H9 (cell line): ENCODE measurements at regions not wholly inside any gene's neighbourhood (a gene's known extent, or its start where the extent isn't known, plus 50 kb on each side); places are given as distances from the start of the nearest gene placed in this dataset.

Source experiments
- DNase-seq: peaks from one replicate; pipeline ENCODE4 v3.0.0-alpha.2; 2017
- H2AFZ ChIP-seq: one replicate; pipeline ENCODE4 v1.6.1; 2013; ENCODE audit warnings: mild to moderate bottlenecking, low read length, control low read depth, moderate library complexity
- H2AK5ac ChIP-seq: 2 replicates; pipeline ENCODE4 v1.6.1; 2013; ENCODE audit warnings: low read length, control low read depth, mixed read lengths; ENCODE audit not compliant: insufficient read length
- H2BK120ac ChIP-seq: one replicate; pipeline ENCODE4 v1.6.1; 2013; ENCODE audit warnings: low read depth, mild to moderate bottlenecking, low read length, control low read depth, inconsistent platforms; ENCODE audit not compliant: poor library complexity, severe bottlenecking
- H2BK12ac ChIP-seq: 2 replicates; pipeline ENCODE4 v1.6.1; 2013; ENCODE audit warnings: low read length, control low read depth, mixed read lengths, low read depth; ENCODE audit not compliant: insufficient read length
- H2BK15ac ChIP-seq: 2 replicates; pipeline ENCODE4 v1.6.1; 2013; ENCODE audit warnings: low read depth, low read length, control low read depth
- H2BK20ac ChIP-seq: one replicate; pipeline ENCODE4 v1.6.1; 2013; ENCODE audit warnings: low read depth, mild to moderate bottlenecking, low read length, control low read depth, inconsistent platforms; ENCODE audit not compliant: poor library complexity, severe bottlenecking
- H2BK5ac ChIP-seq: 2 replicates; pipeline ENCODE4 v1.6.1; 2013; ENCODE audit warnings: low read length, control low read depth, mixed read lengths; ENCODE audit not compliant: insufficient read length
- H3K14ac ChIP-seq: 2 replicates; pipeline ENCODE4 v1.6.1; 2013; ENCODE audit warnings: low read length, control low read depth; ENCODE audit not compliant: insufficient read depth
- H3K18ac ChIP-seq: 2 replicates; pipeline ENCODE4 v1.6.1; 2013; ENCODE audit warnings: low read depth, mild to moderate bottlenecking, mixed read lengths, low read length, control low read depth; ENCODE audit not compliant: insufficient read length
- H3K23ac ChIP-seq: 2 replicates; pipeline ENCODE4 v1.6.1; 2013; ENCODE audit warnings: low read length, control low read depth, mixed read lengths, low read depth; ENCODE audit not compliant: insufficient read length
- H3K23me2 ChIP-seq: 2 replicates; pipeline ENCODE4 v1.6.1; 2013; ENCODE audit warnings: low read depth, mild to moderate bottlenecking, mixed read lengths, low read length, control low read depth; ENCODE audit not compliant: insufficient read length, poor library complexity, severe bottlenecking
- H3K27ac ChIP-seq: 2 replicates; pipeline ENCODE4 v1.5.1; 2013; ENCODE audit warnings: low read length, control low read depth, mixed read lengths, low read depth; ENCODE audit not compliant: insufficient read length
- H3K27me3 ChIP-seq: 2 replicates; pipeline ENCODE4 v1.6.1; 2013; ENCODE audit warnings: low read length, control low read depth, inconsistent platforms; ENCODE audit not compliant: insufficient read depth
- H3K4ac ChIP-seq: 2 replicates; pipeline ENCODE4 v1.6.1; 2013; ENCODE audit warnings: low read depth, mild to moderate bottlenecking, control low read depth, inconsistent platforms, low read length, moderate library complexity
- H3K4me1 ChIP-seq: 2 replicates; pipeline ENCODE4 v1.6.1; 2013; ENCODE audit warnings: low read length, control low read depth, inconsistent platforms; ENCODE audit not compliant: insufficient read depth
- H3K4me2 ChIP-seq: 2 replicates; pipeline ENCODE4 v1.6.1; 2013; ENCODE audit warnings: low read length, control low read depth, mixed read lengths; ENCODE audit not compliant: insufficient read length, insufficient read depth
- H3K56ac ChIP-seq: 2 replicates; pipeline ENCODE4 v1.6.1; 2013; ENCODE audit warnings: low read depth, mild to moderate bottlenecking, mixed read lengths, low read length, control low read depth; ENCODE audit not compliant: insufficient read length
- H3K79me1 ChIP-seq: 2 replicates; pipeline ENCODE4 v1.6.1; 2013; ENCODE audit warnings: low read depth, mild to moderate bottlenecking, moderate library complexity, low read length, control low read depth, inconsistent platforms; ENCODE audit not compliant: insufficient read depth, poor library complexity, severe bottlenecking
- H3K79me2 ChIP-seq: 2 replicates; pipeline ENCODE4 v1.6.1; 2013; ENCODE audit warnings: low read length, control low read depth, inconsistent platforms; ENCODE audit not compliant: insufficient read depth
- H3K9ac ChIP-seq: 2 replicates; pipeline ENCODE4 v1.6.1; 2013; ENCODE audit warnings: low read length, control low read depth, mixed read lengths; ENCODE audit not compliant: insufficient read length; ENCODE audit errors: extremely low read depth
- H3K9me3 ChIP-seq: one replicate; pipeline ENCODE4 v1.6.1; 2013; ENCODE audit warnings: low read depth, low read length, inconsistent platforms; ENCODE audit not compliant: control insufficient read depth
- H3T11ph ChIP-seq: one replicate; pipeline ENCODE4 v1.6.1; 2013; ENCODE audit warnings: mild to moderate bottlenecking, low read length, control low read depth, inconsistent platforms
- H4K20me1 ChIP-seq: one replicate; pipeline ENCODE4 v1.6.1; 2013; ENCODE audit not compliant: control insufficient read depth, insufficient read length, insufficient read depth
- H4K5ac ChIP-seq: 2 replicates; pipeline ENCODE4 v1.6.1; 2013; ENCODE audit warnings: low read depth, mild to moderate bottlenecking, mixed read lengths, low read length, control low read depth; ENCODE audit not compliant: insufficient read length
- H4K8ac ChIP-seq: replicated peaks from 2 replicates; pipeline ENCODE4 v1.6.1; 2013; ENCODE audit warnings: low read length, control low read depth, mixed read lengths, low read depth; ENCODE audit not compliant: insufficient read length
- H4K91ac ChIP-seq: 2 replicates; pipeline ENCODE4 v1.6.1; 2013; ENCODE audit warnings: low read depth, mild to moderate bottlenecking, moderate library complexity, mixed read lengths, low read length, control low read depth; ENCODE audit not compliant: insufficient read length
- H3K27ac Mint-ChIP-seq, 3 experiments: 2 replicates in 2 of 3; 3 replicates in 1 of 3; pipeline ENCODE4 v1.8.0; 2020 to 2021; ENCODE audit warnings: mixed read lengths in 3 of 3, mild to moderate bottlenecking in 1 of 3, moderate library complexity in 1 of 3
- H3K27me3 Mint-ChIP-seq: 2 replicates; pipeline ENCODE4 v1.8.0; 2021; ENCODE audit warnings: low read depth, mild to moderate bottlenecking, moderate library complexity, mixed read lengths
- H3K36me3 Mint-ChIP-seq, 3 experiments: 2 replicates in 2 of 3; 3 replicates in 1 of 3; pipeline ENCODE4 v1.8.0; 2020 to 2021; ENCODE audit warnings: low read depth in 3 of 3, mixed read lengths in 3 of 3; ENCODE audit not compliant: insufficient read depth in 1 of 3
- H3K4me1 Mint-ChIP-seq, 2 experiments: 2 replicates each; pipeline ENCODE4 v1.8.0; 2020; ENCODE audit warnings: mixed read lengths in 2 of 2
- H3K4me3 Mint-ChIP-seq, 2 experiments: 2 replicates in 1 of 2; 3 replicates in 1 of 2; pipeline ENCODE4 v1.8.0; 2020 to 2021; ENCODE audit warnings: mild to moderate bottlenecking in 2 of 2, mixed read lengths in 2 of 2, moderate library complexity in 1 of 2
- H3K9me3 Mint-ChIP-seq, 2 experiments: 2 replicates in 1 of 2; 3 replicates in 1 of 2; pipeline ENCODE4 v1.8.0; 2020; ENCODE audit warnings: mild to moderate bottlenecking in 2 of 2, mixed read lengths in 2 of 2, moderate library complexity in 1 of 2
- CTCF ChIP-seq: fragments of 200-600 bp; sonication (generic); conservative IDR thresholded peaks from 3 replicates; pipeline ENCODE4 v1.8.0; 2021; ENCODE audit warnings: antibody characterized with exemption, mild to moderate bottlenecking
- WGBS: extraction: QIAGEN DNeasy Blood & Tissue Kit; methylation state at CpG from one replicate; pipeline ENCODE4 v1.1.7; 2013; ENCODE audit warnings: missing lambda C conversion rate, low lambda C conversion rate, mixed read lengths; ENCODE audit not compliant: insufficient read length; ENCODE audit errors: extremely low coverage; 5-methylcytosine and 5-hydroxymethylcytosine counted together

GRCh38 chr1:118717893-118718292, 270.2 kb downstream of the TBX15 start:
- no peaks in the 10 kb centered on the region for H3K79me1 ChIP-seq
- no peaks in the 10 kb centered on the region for H3K27me3 ChIP-seq
- H3K4me2 ChIP-seq = no peak overlapping the region
- no peaks in the 10 kb centered on the region for H3K79me2 ChIP-seq
- Mint-ChIP-seq H3K27me3 (no peaks in the 10 kb centered on the region), H3K27ac (no peak overlapping the region), H3K9me3 (peaks cover 4 to 7% of the 10 kb centered on the region in 2 experiments; a peak in 4 of 5 replicates), H3K36me3 (peaks cover 0 to 2% (median 2%) of the 10 kb centered on the region in 3 experiments; a peak in 3 of 7 replicates), H3K4me3 (no peak overlapping the region), H3K4me1 (no peaks in the 10 kb centered on the region)
- H3T11ph ChIP-seq = no peak overlapping the region
- no peak for DNase-seq
- no peak overlapping the region for H2BK15ac ChIP-seq
- H2AK5ac ChIP-seq = no peak overlapping the region
- no peak overlapping the region for H2AFZ ChIP-seq
- TF ChIP-seq CTCF = no peak
- H4K8ac ChIP-seq = no peak overlapping the region
- no peak overlapping the region for H2BK120ac ChIP-seq
- no peak overlapping the region for H4K5ac ChIP-seq
- H3K18ac ChIP-seq = no peak overlapping the region
- H3K23me2 ChIP-seq = no peaks in the 10 kb centered on the region
- H3K27ac ChIP-seq = no peak overlapping the region
- H4K91ac ChIP-seq = no peak overlapping the region
- H3K4me1 ChIP-seq = no peaks in the 10 kb centered on the region
- H3K9me3 ChIP-seq = no peaks in the 10 kb centered on the region
- H3K56ac ChIP-seq = no peak overlapping the region
- H4K20me1 ChIP-seq = no peaks in the 10 kb centered on the region
- H2BK5ac ChIP-seq = no peak overlapping the region
- H3K4ac ChIP-seq = no peak overlapping the region
- H2BK12ac ChIP-seq = no peak overlapping the region
- H3K9ac ChIP-seq = no peak overlapping the region
- no peak overlapping the region for H3K14ac ChIP-seq
- no CpG with 5 or more reads among the region's 3 CpGs for WGBS
- no peak overlapping the region for H2BK20ac ChIP-seq
- no peak overlapping the region for H3K23ac ChIP-seq
